ENCODE measurements at regions not wholly inside any gene's neighbourhood (a gene's known extent, or its start where the extent isn't known, plus 50 kb on each side); places are given as distances from the start of the nearest gene placed in this dataset.

- Histone ChIP-seq H3K36me3 (no peaks in the 10 kb centered on the region), H3K9me3 (no peaks in the 10 kb centered on the region), H3K4me3 (no peak overlapping the region), H3K4me1 (no peaks in the 10 kb centered on the region), H3K27ac (no peak overlapping the region), H3K27me3 (no peaks in the 10 kb centered on the region)
- TF ChIP-seq POLR2A (IDR thresholded peaks at IDR 0.05) (no peak), POLR2AphosphoS5 (IDR thresholded peaks at IDR 0.05) (no peak), CTCF (IDR thresholded peaks at IDR 0.05) (no peak)
- intact Hi-C loops (cut with DNase I; ENCODE audit: low total_unique reads): no loop called here
- no peak for DNase-seq (ENCODE audit: low spot score in 2 of 2)
These were observed 89.7 kb upstream of the DHRS4 start for GRCh38 chr14:23863836-23864235.

GRCh38 chr14:23864259-23864658, 89.3 kb upstream of the DHRS4 start:
- no peak for DNase-seq (ENCODE audit: low spot score in 2 of 2)
- H3K27me3 ChIP-seq: no peaks in the 10 kb centered on the region
- no peaks in the 10 kb centered on the region for H3K4me1 ChIP-seq
- no peaks in the 10 kb centered on the region for H3K36me3 ChIP-seq
- TF ChIP-seq CTCF (IDR thresholded peaks at IDR 0.05) (no peak), POLR2A (IDR thresholded peaks at IDR 0.05) (no peak), POLR2AphosphoS5 (IDR thresholded peaks at IDR 0.05) (no peak)
- H3K9me3 ChIP-seq: no peaks in the 10 kb centered on the region
- intact Hi-C loops (cut with DNase I; ENCODE audit: low total_unique reads): no loop called here
- H3K27ac ChIP-seq: no peak overlapping the region
- no peak overlapping the region for H3K4me3 ChIP-seq

GRCh38 chr14:23864861-23865260, 88.7 kb upstream of the DHRS4 start:
- H3K27me3 ChIP-seq: no peaks in the 10 kb centered on the region
- DNase-seq (ENCODE audit: low spot score in 2 of 2): no peak
- H3K36me3 ChIP-seq: no peaks in the 10 kb centered on the region
- H3K4me3 ChIP-seq: no peak overlapping the region
- H3K27ac ChIP-seq: no peak overlapping the region
- intact Hi-C loops (cut with DNase I; ENCODE audit: low total_unique reads): no loop called here
- H3K4me1 ChIP-seq: no peaks in the 10 kb centered on the region
- no peaks in the 10 kb centered on the region for H3K9me3 ChIP-seq
- TF ChIP-seq CTCF (IDR thresholded peaks at IDR 0.05): no peak
- TF ChIP-seq POLR2AphosphoS5 (IDR thresholded peaks at IDR 0.05): no peak
- TF ChIP-seq POLR2A (IDR thresholded peaks at IDR 0.05): no peak

- H3K4me3 ChIP-seq: no peak overlapping the region
- DNase-seq (ENCODE audit: low spot score in 2 of 2): no peak
These were observed 88.1 kb upstream of the DHRS4 start for GRCh38 chr14:23865502-23865901.

GRCh38 chr14:23866269-23866668, 87.3 kb upstream of the DHRS4 start:
- Histone ChIP-seq H3K36me3 (no peaks in the 10 kb centered on the region), H3K9me3 (no peaks in the 10 kb centered on the region), H3K4me1 (no peaks in the 10 kb centered on the region), H3K27ac (no peak overlapping the region), H3K4me3 (no peak overlapping the region), H3K27me3 (no peaks in the 10 kb centered on the region)
- no peak for DNase-seq (ENCODE audit: low spot score in 2 of 2)
- intact Hi-C loops (cut with DNase I; ENCODE audit: low total_unique reads): no loop called here
- TF ChIP-seq POLR2A (IDR thresholded peaks at IDR 0.05): no peak
- TF ChIP-seq CTCF (IDR thresholded peaks at IDR 0.05): no peak
- TF ChIP-seq POLR2AphosphoS5 (IDR thresholded peaks at IDR 0.05): no peak

More at GRCh38 chr14:23865502-23865901, 88.1 kb upstream of the DHRS4 start:
- Histone ChIP-seq H3K36me3 (no peaks in the 10 kb centered on the region), H3K4me1 (no peaks in the 10 kb centered on the region), H3K9me3 (no peaks in the 10 kb centered on the region), H3K27ac (no peak overlapping the region), H3K27me3 (no peaks in the 10 kb centered on the region)
- TF ChIP-seq POLR2A (IDR thresholded peaks at IDR 0.05) (no peak), CTCF (IDR thresholded peaks at IDR 0.05) (no peak), POLR2AphosphoS5 (IDR thresholded peaks at IDR 0.05) (no peak)
- intact Hi-C loops (cut with DNase I; ENCODE audit: low total_unique reads): no loop called here
